Esophagus (tissue), 2 donors: ENCODE measurements at regions not wholly inside any gene's neighbourhood (a gene's known extent, or its start where the extent isn't known, plus 50 kb on each side); places are given as distances from the start of the nearest gene placed in this dataset.

Experiments
- H3K27ac ChIP-seq, 2 donors: one replicate each; pipeline ENCODE4 v1.5.1; 2013; ENCODE audit warnings: low read depth in 2 of 2, mild to moderate bottlenecking in 2 of 2, inconsistent platforms in 1 of 2, low read length in 1 of 2, moderate library complexity in 1 of 2
- H3K27me3 ChIP-seq, 2 donors: one replicate each; pipeline ENCODE4 v1.6.1; 2013; ENCODE audit warnings: low read length in 2 of 2, control low read depth in 1 of 2, mild to moderate bottlenecking in 1 of 2; ENCODE audit not compliant: insufficient read depth in 2 of 2, control insufficient read depth in 1 of 2
- H3K36me3 ChIP-seq, 2 donors: one replicate each; pipeline ENCODE4 v1.6.1; 2013; ENCODE audit warnings: low read length in 1 of 2; ENCODE audit not compliant: control insufficient read depth in 2 of 2, insufficient read depth in 2 of 2
- H3K4me1 ChIP-seq, 2 donors: one replicate each; pipeline ENCODE4 v1.6.1; 2013; ENCODE audit warnings: low read length in 1 of 2; ENCODE audit not compliant: control insufficient read depth in 2 of 2, insufficient read depth in 2 of 2
- H3K4me3 ChIP-seq, 2 donors: one replicate each; pipeline ENCODE4 v1.5.1; 2013; ENCODE audit warnings: low read length in 2 of 2, mild to moderate bottlenecking in 2 of 2, low read depth in 1 of 2, moderate library complexity in 1 of 2
- H3K9me3 ChIP-seq, 2 donors: one replicate each; pipeline ENCODE4 v1.6.1; 2013; ENCODE audit warnings: mild to moderate bottlenecking in 2 of 2, low read depth in 1 of 2, low read length in 1 of 2, moderate library complexity in 1 of 2; ENCODE audit not compliant: control insufficient read depth in 2 of 2, insufficient read depth in 1 of 2
- WGBS, 2 donors: extraction: QIAGEN DNeasy Blood & Tissue Kit; methylation state at CpG; one replicate each; pipeline ENCODE4 v1.1.7; 2013; 5-methylcytosine and 5-hydroxymethylcytosine counted together
- donor health status: healthy with polysubstance abuse.
- donor health status: Bipolar disorder and iron deficiency.

DNA sequence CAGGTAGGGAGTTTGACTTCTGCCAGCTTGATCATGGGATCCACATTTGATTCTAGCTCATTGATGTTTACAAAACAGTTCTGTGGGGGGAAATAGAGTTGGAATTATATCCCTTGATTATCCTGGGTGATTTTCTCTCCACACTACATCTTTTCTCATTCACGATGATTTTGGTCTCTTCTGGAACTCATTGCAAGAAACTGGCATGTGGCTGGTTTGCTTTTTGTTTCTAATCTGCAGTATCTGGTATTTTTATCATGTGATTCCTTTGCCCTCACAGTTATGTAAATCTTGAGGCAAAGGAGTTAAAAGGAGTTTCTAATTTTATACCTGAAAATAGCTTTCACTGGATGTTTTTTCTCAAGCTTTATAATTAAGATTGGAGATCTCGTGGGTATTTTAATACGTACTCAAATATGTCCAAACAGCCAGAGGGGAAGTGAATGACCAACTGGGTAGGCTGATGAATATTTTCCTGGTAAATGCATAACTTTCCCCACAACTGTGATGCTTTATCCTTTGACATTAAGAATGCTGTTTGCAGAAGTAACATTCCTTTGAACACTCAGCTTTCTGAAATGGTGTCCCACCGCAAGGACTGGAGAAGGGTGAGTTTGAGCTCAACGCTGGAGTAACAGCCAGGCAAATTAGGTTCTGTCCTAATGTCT is 502.9 kb upstream of the ZEB2 start:
- H3K27ac ChIP-seq: no peak overlapping the region

DNA sequence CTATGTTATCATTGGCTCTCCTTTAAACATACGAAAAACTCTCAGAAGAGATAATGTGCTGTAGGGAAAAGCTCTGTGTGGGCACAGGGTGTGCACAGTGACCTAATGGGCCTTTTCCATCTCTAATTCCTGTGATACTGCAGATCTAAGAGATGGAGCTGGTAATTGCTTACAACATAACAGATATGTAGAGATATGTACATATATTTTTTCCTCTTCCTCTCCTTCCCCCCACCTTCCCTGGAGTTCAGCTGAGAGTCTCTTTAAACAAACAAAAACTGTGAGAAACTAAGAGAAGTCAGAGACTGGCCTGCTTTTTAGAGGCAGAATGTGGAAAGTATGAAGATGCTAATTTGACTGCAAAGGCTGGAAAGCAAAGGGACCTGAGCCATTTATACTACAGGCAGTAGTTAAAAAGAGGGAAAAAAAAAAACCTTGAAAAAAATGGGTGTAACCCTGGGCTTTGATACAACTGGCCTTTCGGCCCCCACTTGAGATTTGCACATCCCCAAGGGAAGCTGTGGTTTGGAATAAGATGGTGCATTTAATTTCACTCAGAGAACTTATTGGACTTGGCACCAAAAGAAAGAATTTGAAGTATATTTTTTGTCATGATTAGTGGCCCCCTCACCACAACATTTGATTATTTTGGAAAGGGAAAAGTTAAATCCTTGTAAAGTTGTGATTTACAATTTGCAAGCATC is 502.2 kb upstream of the ZEB2 start:
- Histone ChIP-seq H3K4me3 (no peak overlapping the region), H3K27ac (no peak overlapping the region), H3K36me3 (no peaks in the 10 kb centered on the region), H3K27me3 (no peaks in the 10 kb centered on the region), H3K4me1 (no peaks in the 10 kb centered on the region), H3K9me3 (no peaks in the 10 kb centered on the region)
- WGBS, 2 donors: 66 to 76% methylated on average over 2 of the region's 2 CpGs

More for the DNA sequence above, 502.9 kb upstream of the ZEB2 start:
- Histone ChIP-seq H3K36me3 (no peaks in the 10 kb centered on the region), H3K9me3 (no peaks in the 10 kb centered on the region), H3K27me3 (no peaks in the 10 kb centered on the region), H3K4me1 (no peaks in the 10 kb centered on the region), H3K4me3 (no peak overlapping the region)
- 60 to 67% methylated on average over 5 of the region's 5 CpGs for WGBS, 2 donors

DNA sequence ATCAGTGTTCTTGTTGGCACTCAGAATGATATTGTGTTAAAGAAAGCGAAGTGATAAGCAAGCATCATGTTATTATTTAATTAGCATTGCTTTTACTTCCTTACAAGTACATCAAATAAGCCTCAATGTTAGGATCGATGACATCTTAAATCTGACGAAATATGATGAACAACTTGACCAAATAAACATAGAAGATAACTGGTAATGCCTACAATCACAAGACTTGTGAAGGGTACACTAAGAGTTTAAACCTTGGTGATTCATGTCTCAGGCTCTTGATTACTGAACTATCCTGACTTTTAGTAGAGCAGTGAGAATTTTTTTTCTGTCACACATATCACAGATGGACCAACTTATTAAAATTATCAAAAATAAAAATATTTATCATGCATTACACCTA is 500.8 kb upstream of the ZEB2 start:
- Histone ChIP-seq H3K36me3 (no peaks in the 10 kb centered on the region), H3K9me3 (no peaks in the 10 kb centered on the region), H3K27me3 (no peaks in the 10 kb centered on the region), H3K27ac (no peak overlapping the region), H3K4me3 (no peak overlapping the region), H3K4me1 (no peaks in the 10 kb centered on the region)
- WGBS, 2 donors: 90 to 94% methylated on average over 3 of the region's 3 CpGs

DNA sequence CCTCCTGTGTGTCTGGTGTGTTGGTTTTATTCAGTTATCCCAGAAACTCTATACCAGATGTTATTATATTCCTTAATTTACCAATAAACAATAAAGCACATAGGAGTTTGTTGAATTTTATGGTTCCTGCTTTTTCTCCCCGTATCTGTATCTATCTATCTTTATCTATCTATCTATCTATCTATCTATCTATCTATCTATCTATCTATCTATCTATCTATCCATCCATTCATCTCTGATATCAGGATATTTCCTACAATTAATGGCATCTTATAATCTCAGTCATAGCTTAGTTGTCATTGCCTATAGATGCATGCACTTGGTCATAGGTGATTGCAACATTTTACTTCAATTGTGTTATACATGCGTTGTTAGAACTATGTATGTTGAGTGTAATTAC is 500.2 kb upstream of the ZEB2 start:
- H3K9me3 ChIP-seq: no peaks in the 10 kb centered on the region
- no peaks in the 10 kb centered on the region for H3K36me3 ChIP-seq
- WGBS, 2 donors: 95 to 96% methylated on average over 2 of the region's 2 CpGs
- H3K4me1 ChIP-seq: no peaks in the 10 kb centered on the region
- H3K27me3 ChIP-seq: no peaks in the 10 kb centered on the region
- no peak overlapping the region for H3K27ac ChIP-seq
- H3K4me3 ChIP-seq: no peak overlapping the region

DNA sequence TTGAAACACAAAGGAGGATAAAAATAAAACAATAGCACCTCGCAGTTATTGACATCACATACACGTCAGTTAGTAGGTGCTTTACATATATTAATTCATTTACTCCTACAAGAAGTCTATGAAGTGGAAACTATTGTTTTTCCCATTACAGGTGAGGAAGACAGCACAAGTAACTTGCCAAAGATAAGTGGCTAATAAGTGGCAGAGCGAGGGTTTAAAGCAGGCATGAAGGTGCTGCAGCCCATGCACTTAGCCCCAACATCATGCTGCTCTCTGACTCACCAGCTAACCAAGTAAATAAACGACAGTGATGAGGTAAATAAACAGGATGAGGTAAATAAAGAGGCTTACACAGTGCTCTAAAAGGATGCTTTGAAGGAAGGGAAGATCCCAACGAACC is 498.6 kb upstream of the ZEB2 start:
- Histone ChIP-seq H3K27me3 (no peaks in the 10 kb centered on the region), H3K4me1 (no peaks in the 10 kb centered on the region), H3K9me3 (no peaks in the 10 kb centered on the region), H3K27ac (no peak overlapping the region), H3K4me3 (no peak overlapping the region), H3K36me3 (no peaks in the 10 kb centered on the region)
- 65% methylated on average over 5 of the region's 5 CpGs for WGBS, 2 donors

DNA sequence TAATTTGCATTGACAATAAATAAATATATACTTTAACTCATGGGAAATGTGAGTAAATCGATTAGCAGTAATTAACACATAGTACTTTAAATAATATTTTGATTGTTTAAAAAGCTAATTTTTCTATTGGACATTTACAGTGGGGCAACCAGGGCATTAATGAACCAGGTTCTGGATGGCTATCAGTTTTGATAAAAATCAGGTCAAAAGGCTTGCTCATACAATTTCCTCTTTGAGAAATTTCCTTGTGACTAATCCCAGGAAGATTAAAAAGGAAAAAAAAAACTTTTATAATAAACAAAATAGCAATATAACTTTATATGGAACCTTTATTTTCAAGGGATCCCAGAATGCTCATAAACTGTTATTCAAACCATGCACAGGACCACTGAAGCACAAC is 497.2 kb upstream of the ZEB2 start:
- no peak overlapping the region for H3K27ac ChIP-seq
- no peaks in the 10 kb centered on the region for H3K4me1 ChIP-seq
- no peak overlapping the region for H3K4me3 ChIP-seq
- WGBS, 2 donors: 85 to 91% methylated on average over 1 of the region's 1 CpG
- no peaks in the 10 kb centered on the region for H3K27me3 ChIP-seq
- no peaks in the 10 kb centered on the region for H3K36me3 ChIP-seq
- H3K9me3 ChIP-seq: no peaks in the 10 kb centered on the region

DNA sequence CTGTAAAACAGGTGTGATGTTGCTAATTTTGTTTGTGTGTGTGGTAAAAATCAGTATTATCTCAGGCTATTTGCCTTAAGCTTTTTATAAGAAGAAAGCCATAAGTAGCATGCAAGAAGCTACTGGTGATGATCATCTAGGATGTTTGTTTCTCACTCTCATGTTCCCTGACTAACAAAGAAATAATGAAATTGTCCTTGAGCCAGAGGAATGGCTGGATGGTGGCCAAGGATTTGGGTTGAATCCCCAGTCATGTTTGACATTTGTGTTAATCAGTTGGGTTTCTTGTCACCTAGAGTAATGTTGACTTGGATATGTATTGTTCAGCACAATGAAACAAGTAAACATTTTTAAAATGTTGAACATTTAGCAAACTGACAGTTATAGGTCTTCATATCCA is 496.8 kb upstream of the ZEB2 start:
- no peaks in the 10 kb centered on the region for H3K4me1 ChIP-seq
- H3K27ac ChIP-seq: no peak overlapping the region
- H3K9me3 ChIP-seq: no peaks in the 10 kb centered on the region
- H3K27me3 ChIP-seq: no peaks in the 10 kb centered on the region
- H3K36me3 ChIP-seq: no peaks in the 10 kb centered on the region
- H3K4me3 ChIP-seq: no peak overlapping the region

DNA sequence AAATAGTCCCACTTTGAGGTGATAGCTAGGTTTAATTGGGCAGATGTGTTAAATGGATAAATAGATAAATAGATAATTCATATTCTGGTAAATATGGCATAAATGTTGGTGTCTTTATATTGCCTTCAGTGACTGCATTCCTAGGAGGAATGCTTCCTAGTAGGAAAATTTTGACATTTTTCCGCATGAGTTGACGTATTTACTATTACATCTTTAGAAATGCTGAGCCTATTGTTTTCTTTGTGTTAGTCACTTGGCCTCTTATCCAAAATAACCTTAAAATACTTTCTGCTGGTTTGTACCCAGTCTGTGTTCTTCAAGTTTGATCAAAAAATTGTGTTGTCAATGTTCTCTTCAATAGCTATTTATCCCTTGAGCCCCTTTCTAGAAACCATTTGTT is 495.6 kb upstream of the ZEB2 start:
- Histone ChIP-seq H3K27ac (no peak overlapping the region), H3K4me3 (no peak overlapping the region), H3K27me3 (no peaks in the 10 kb centered on the region), H3K4me1 (no peaks in the 10 kb centered on the region), H3K36me3 (no peaks in the 10 kb centered on the region), H3K9me3 (no peaks in the 10 kb centered on the region)
- 70 to 89% methylated on average over 2 of the region's 2 CpGs for WGBS, 2 donors

DNA sequence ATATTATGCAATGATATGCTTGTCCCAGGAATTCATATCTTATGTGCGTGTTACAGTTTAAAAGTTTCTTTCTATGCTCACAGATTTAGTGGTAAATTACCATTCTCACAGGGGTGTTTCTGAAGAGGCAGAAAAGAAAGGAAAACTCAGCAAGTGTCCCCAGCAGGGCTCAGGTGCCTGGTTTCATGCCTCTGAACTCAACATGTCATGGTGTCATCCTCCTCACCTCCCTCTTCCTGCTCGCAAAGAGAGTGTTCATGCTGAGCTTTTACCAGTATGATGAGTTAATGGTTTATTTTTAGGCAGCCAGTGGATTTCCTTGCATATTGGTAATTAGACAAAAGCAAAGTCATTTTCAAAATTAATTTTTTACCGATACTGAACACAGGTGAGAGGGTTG is 492.9 kb upstream of the ZEB2 start:
- H3K9me3 ChIP-seq: no peaks in the 10 kb centered on the region
- H3K4me1 ChIP-seq: no peaks in the 10 kb centered on the region
- H3K27me3 ChIP-seq: no peaks in the 10 kb centered on the region
- H3K36me3 ChIP-seq: no peaks in the 10 kb centered on the region
- no peak overlapping the region for H3K27ac ChIP-seq
- H3K4me3 ChIP-seq: no peak overlapping the region
- 86 to 93% methylated on average over 3 of the region's 3 CpGs for WGBS, 2 donors

DNA sequence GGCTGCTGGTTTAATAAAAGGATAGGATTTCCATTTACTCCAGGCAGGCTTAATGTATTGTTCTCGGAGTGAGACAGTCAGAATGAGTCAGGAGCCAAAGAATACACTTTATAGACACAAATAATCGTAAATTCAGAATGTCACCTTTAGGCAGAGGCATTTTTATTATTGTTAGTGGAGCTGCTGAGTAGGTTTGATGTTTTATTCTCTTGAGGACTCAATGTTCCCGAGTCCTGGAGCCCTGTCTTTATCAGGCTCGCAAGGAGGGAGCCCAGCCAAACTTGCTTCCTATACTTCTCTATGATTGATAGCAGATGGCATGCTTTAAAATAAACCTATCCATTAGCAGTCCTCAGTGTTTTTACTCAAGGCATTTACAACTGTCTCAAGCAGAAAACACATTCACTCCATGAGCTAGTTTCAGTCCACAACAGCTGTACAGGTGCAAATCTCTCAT is 492.3 kb upstream of the ZEB2 start:
- no peaks in the 10 kb centered on the region for H3K36me3 ChIP-seq
- no peaks in the 10 kb centered on the region for H3K27me3 ChIP-seq
- no peaks in the 10 kb centered on the region for H3K4me1 ChIP-seq
- no peaks in the 10 kb centered on the region for H3K9me3 ChIP-seq
- no peak overlapping the region for H3K4me3 ChIP-seq
- no peak overlapping the region for H3K27ac ChIP-seq
- 39 to 46% methylated on average over 4 of the region's 4 CpGs for WGBS, 2 donors
